Activated naive CD8-positive, alpha-beta T cell (primary cell): ENCODE measurements at regions not wholly inside any gene's neighbourhood (a gene's known extent, or its start where the extent isn't known, plus 50 kb on each side); places are given as distances from the start of the nearest gene placed in this dataset.
"Not testable (repeated sequence)": the region's sequence is repeated elsewhere in the genome, so short reads cannot be mapped to it uniquely, and the experiment has no call there.

Source experiments
- H3K27ac Mint-ChIP-seq: one replicate; pipeline ENCODE4 v1.8.0; 2021; ENCODE audit warnings: mixed read lengths
- H3K27me3 Mint-ChIP-seq: one replicate; pipeline ENCODE4 v1.8.0; 2021; ENCODE audit warnings: mixed read lengths
- H3K36me3 Mint-ChIP-seq: one replicate; pipeline ENCODE4 v1.8.0; 2021; ENCODE audit warnings: mixed read lengths
- H3K4me1 Mint-ChIP-seq: one replicate; pipeline ENCODE4 v1.8.0; 2021; ENCODE audit warnings: low read depth, mixed read lengths
- H3K4me3 Mint-ChIP-seq: one replicate; pipeline ENCODE4 v1.8.0; 2021; ENCODE audit warnings: mild to moderate bottlenecking, mixed read lengths
- H3K9me3 Mint-ChIP-seq: one replicate; pipeline ENCODE4 v1.8.0; 2021; ENCODE audit warnings: low read depth, mixed read lengths

DNA sequence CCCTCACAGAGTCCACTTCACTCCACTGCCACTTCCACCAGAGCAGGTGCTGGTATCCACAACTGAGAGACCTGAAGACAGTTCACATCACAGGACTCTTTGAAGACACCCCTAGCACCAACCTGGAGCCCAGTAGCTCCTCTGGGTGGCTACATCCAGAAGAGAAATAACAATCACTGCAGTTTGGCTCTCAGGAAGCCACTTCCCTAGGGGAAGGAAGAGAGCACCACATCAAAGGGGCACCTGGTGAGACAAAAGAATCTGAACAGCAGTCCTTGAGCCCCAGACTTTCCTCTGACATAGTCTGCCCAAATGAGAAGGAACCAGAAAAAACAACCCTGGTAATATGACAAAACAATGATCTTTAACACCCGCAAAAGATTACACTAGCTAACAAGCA lies 113.2 kb downstream of the TENT5C start:
- H3K36me3 Mint-ChIP-seq, result peaks cover 7% of the 10 kb centered on the region
- no peak overlapping the region for H3K4me3 Mint-ChIP-seq

DNA sequence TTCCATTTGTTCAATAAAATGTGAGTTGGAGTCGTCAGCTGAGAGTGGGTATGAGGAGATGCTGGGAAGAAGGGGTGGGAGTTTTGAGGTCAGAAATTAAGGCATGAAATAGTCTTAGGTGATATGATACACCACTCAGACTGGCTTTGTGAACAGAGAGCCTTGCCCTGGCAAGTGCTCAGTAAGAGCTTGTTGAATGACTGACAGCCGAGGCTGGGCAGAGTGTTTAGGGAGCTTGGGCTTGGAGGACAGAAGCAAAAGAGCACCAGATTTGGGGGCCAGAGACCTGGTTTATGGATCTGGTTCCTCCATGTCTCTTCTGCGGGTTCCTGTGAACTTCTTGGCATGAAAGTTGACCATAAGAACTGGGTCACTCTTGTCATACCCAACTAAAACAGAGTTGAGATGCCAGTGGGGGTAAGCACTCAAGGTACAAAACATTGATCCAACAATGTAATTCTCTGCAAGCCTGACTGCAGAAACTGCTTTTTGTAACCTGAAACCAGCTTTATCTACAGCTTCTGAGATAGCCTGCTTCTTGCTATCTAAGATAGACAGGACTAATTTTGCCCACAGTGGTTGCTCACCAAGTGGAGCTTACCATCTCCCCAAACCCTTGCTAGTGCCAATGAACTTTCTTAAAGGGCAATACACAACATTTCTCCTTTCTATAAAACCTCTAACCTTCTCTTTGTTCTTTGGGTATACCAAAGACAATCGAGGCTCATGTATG lies 126.4 kb downstream of the TENT5C start:
- H3K4me3 Mint-ChIP-seq, result no peak overlapping the region

More for the DNA sequence above, 113.2 kb downstream of the TENT5C start:
- Mint-ChIP-seq H3K27me3 (peaks cover 9% of the 10 kb centered on the region), H3K9me3 (peaks cover 4% of the 10 kb centered on the region), H3K27ac (no peak overlapping the region), H3K4me1 (peaks cover 7% of the 10 kb centered on the region)

DNA sequence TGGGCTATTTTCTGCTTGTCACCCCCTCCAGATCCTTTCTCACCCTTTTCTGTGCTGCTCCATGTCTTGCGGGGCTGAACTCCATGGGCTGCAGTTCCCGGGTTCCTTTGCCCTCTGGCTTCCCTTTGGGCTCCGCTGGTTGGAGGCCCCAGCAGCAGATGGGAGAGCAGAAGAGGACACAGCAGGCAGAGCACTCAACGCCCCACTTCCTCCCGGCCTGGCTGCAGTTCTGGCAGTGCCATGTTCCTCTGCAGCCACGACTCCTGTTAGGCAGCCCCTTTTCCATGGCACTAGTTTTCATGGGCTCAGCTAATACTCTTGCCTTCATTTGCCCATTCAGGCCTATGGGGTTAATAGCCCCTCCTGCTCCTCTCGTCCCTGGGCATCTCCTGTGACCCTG lies 127.1 kb downstream of the TENT5C start:
- peaks cover 19% of the 10 kb centered on the region for H3K4me1 Mint-ChIP-seq
- H3K36me3 Mint-ChIP-seq, result peaks cover 9% of the 10 kb centered on the region
- no peak overlapping the region for H3K4me3 Mint-ChIP-seq
- H3K9me3 Mint-ChIP-seq, result peaks cover 9% of the 10 kb centered on the region
- no peak overlapping the region for H3K27ac Mint-ChIP-seq
- no peaks in the 10 kb centered on the region for H3K27me3 Mint-ChIP-seq

More for the DNA sequence above, 126.4 kb downstream of the TENT5C start:
- H3K4me1 Mint-ChIP-seq, result peaks cover 19% of the 10 kb centered on the region
- H3K27me3 Mint-ChIP-seq, result no peaks in the 10 kb centered on the region
- H3K36me3 Mint-ChIP-seq, result peaks cover 10% of the 10 kb centered on the region
- no peak overlapping the region for H3K27ac Mint-ChIP-seq
- peaks cover 13% of the 10 kb centered on the region for H3K9me3 Mint-ChIP-seq

DNA sequence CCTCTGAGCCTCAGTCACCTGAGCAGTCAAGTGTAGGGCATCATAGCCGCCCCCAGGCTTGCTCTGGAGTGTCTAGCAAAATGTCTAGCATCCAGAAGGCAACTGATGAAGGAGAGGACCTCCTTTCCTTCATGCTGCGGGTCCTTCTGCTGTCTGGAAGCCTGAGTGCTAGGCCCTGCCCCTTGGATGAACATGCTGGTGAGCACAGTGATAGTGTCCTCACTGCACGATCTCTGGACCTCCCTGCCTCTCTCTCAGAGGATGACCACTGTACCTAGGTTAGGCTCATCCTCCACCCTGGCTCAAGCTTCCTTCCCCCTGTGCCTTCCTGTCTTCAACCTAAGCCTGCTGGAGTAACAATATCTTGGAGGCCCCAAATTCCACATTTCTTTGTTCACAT lies 128.6 kb downstream of the TENT5C start:
- peaks cover 4% of the 10 kb centered on the region for H3K36me3 Mint-ChIP-seq
- H3K4me1 Mint-ChIP-seq, result peaks cover 19% of the 10 kb centered on the region
- H3K9me3 Mint-ChIP-seq, result no peaks in the 10 kb centered on the region
- H3K4me3 Mint-ChIP-seq, result no peak overlapping the region
- no peak overlapping the region for H3K27ac Mint-ChIP-seq
- no peaks in the 10 kb centered on the region for H3K27me3 Mint-ChIP-seq

DNA sequence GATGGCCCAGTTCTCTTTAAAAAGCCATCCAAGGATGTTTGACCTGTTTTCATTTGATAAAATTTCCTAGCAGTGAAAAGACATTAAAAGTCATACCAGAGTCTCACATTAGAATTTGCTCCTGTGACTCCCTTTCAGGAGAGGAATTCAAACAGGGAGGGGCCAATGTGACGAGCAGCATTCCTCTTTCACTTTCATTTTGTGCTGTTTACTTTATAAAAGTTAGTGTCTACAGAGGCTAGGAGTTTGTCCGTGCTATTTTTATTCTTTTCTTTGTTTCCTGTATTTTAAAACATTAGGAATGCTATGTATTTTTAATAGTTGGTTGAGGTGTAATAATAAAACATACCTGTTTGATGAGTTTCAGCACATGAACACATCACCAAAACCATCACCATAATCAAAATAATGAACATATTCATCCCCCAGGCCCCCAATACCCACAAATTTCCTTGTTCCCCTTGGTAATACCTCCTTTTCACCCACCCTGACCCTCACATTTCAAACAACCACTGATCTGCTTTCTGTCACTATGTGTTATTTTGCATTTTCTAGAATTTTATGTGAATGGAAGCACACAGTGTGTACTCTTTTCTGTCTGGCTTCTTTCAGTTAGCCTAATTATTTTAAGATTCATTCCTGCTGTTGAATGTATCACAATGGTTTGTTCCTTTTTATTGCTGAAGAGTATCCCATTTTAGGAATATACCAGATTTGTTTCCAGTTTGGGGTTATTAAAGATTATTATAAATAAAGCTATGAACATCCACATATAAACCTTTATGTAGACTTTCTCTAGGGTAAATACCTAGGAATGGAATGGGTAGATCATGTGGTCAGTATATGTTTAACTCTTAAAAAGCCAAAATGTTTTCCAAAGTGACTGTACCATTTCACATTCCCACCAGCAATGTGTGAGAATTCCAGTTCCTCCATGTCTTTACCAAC lies 129.5 kb downstream of the TENT5C start:
- H3K36me3 Mint-ChIP-seq, result peaks cover 2% of the 10 kb centered on the region
- H3K27me3 Mint-ChIP-seq, result no peaks in the 10 kb centered on the region
- H3K4me3 Mint-ChIP-seq, result peak overlapping the region; percentile 82
- H3K27ac Mint-ChIP-seq, result peak overlapping the region; percentile 92
- H3K9me3 Mint-ChIP-seq, result no peaks in the 10 kb centered on the region
- H3K4me1 Mint-ChIP-seq, result peaks cover 19% of the 10 kb centered on the region

DNA sequence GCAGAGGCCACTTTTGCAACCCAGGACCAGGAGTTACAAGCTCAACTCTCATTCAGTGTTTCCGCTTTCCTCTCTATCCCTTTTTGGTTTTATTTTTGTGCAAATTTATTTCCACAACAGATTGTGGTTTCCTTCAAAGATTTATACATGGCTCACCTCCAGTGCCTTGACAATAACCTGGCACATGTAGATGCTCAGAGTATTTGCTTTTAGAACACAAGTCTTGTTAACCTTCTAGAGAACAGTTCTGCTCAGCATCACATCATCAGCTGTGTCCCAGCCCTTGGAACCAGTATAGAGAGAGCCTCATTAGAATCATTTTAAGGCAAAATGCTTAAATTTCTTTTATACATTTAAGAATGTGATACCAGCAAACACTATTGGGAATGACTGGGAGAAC lies 133.7 kb downstream of the TENT5C start:
- peaks cover 15% of the 10 kb centered on the region for H3K4me1 Mint-ChIP-seq
- no peak overlapping the region for H3K27ac Mint-ChIP-seq
- H3K36me3 Mint-ChIP-seq, result peaks cover 6% of the 10 kb centered on the region
- no peaks in the 10 kb centered on the region for H3K9me3 Mint-ChIP-seq
- no peaks in the 10 kb centered on the region for H3K27me3 Mint-ChIP-seq
- H3K4me3 Mint-ChIP-seq, result no peak overlapping the region

DNA sequence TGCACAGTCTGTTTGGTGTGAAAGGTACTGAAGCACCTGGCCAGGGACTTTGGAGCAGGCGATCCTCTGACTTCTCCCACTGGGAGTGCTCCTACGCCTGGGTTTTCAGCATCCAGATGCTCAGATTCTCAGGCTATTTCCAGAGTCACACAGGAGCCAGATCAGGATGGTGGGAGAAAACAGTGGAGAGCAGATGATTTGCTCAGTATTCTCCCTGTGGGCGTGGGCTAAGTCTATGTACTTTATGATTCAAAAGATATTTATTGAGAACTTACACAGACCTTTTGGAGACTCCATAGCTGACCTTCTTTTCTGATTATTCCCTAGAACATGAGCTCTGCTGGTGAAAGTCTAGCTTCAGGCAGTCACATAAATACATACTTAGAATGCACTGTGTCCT lies 134.6 kb downstream of the TENT5C start:
- Mint-ChIP-seq H3K4me3 (no peak overlapping the region), H3K27ac (no peak overlapping the region), H3K27me3 (no peaks in the 10 kb centered on the region), H3K9me3 (peaks cover under 1% of the 10 kb centered on the region), H3K4me1 (peaks cover 7% of the 10 kb centered on the region), H3K36me3 (peaks cover 9% of the 10 kb centered on the region)

DNA sequence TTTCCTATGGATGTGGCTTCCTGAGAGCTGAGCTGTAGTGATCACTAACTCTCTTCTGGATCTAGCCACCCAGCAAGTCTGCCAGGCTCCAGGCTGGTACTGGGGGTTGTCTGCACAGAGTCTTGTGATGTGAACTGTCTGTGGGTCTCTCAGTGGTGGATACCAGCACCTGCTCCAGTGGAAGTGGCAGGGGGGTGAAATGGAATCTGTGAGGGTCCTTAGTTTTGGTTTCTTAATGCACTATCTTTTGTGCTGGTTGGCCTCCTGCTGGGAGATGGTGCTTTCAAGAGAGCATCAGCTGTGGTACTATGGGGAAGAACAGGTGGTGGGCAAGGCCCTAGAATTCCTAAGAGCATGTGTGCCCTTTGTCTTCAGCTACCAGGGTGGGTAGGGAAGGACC lies 140.7 kb downstream of the TENT5C start:
- not testable (repeated sequence) for H3K4me1 Mint-ChIP-seq, H3K9me3 Mint-ChIP-seq, H3K27ac Mint-ChIP-seq, H3K27me3 Mint-ChIP-seq, H3K4me3 Mint-ChIP-seq
- peaks cover 13% of the 10 kb centered on the region for H3K36me3 Mint-ChIP-seq

DNA sequence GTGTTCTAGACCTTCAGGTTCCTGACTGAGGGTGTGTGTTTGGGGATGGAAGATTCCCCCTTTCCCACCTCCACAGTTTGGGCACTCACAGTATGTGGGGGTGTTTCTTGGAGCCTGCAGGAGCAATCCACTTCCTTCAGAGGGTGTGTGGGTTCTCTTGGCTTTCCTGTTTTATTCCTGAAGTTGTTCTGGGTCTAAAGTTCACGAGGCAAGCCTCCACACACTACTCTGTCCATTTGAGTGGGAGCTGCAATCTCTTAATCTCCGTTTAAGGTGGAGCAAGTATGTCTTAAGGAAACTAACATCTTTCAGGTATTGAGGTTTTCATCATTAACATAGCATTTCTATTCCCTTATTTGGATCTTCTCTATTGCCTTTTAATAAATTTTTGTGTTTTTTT lies 141.8 kb downstream of the TENT5C start:
- Mint-ChIP-seq H3K9me3 (peaks cover 9% of the 10 kb centered on the region), H3K36me3 (peaks cover 9% of the 10 kb centered on the region), H3K4me1 (no peaks in the 10 kb centered on the region), H3K4me3 (no peak overlapping the region), H3K27me3 (peaks cover 10% of the 10 kb centered on the region), H3K27ac (no peak overlapping the region)

DNA sequence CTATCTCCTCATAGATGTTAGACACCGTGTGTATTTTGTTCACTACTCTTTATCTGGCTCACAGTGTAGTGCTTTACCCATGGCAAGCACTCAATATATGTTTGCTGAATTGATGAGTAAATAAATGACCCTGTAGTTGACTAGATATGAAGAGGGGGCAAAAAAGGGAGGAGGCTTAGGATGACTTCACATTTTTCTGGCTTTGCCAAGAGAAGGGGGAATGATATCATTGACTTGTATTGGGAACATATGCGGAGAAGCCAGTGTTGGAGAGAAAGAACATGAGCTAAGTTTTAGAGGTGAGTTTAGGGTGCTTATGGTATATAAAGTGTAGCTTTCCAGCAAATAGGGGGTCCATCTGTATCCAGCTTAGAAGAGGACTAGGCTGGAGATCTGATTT lies 145.5 kb downstream of the TENT5C start:
- Mint-ChIP-seq H3K27me3 (peaks cover 21% of the 10 kb centered on the region), H3K36me3 (no peaks in the 10 kb centered on the region), H3K4me3 (no peak overlapping the region), H3K9me3 (no peaks in the 10 kb centered on the region), H3K27ac (no peak overlapping the region), H3K4me1 (no peaks in the 10 kb centered on the region)

DNA sequence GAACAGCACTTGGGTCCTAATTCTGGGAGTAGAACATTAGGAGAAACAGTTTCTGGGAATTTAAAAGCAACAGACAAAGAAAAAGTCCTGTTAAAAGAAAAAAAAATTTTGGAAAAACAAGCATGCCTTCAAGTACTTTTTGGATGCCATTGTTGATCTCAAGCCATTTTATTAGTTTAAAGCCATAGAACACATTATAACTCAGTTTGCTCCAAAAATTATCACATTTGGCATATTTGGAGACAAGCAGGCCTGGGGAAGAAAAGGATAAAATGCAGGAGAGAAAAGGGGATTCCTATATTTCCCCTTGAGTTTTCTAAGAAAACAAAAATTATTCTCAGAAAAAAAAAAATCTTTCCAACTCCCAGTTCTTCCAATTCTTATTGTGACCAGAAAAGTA lies 146.8 kb downstream of the TENT5C start:
- no peaks in the 10 kb centered on the region for H3K4me1 Mint-ChIP-seq
- no peaks in the 10 kb centered on the region for H3K36me3 Mint-ChIP-seq
- H3K27me3 Mint-ChIP-seq, result peaks cover 22% of the 10 kb centered on the region
- H3K4me3 Mint-ChIP-seq, result no peak overlapping the region
- no peaks in the 10 kb centered on the region for H3K9me3 Mint-ChIP-seq
- no peak overlapping the region for H3K27ac Mint-ChIP-seq

DNA sequence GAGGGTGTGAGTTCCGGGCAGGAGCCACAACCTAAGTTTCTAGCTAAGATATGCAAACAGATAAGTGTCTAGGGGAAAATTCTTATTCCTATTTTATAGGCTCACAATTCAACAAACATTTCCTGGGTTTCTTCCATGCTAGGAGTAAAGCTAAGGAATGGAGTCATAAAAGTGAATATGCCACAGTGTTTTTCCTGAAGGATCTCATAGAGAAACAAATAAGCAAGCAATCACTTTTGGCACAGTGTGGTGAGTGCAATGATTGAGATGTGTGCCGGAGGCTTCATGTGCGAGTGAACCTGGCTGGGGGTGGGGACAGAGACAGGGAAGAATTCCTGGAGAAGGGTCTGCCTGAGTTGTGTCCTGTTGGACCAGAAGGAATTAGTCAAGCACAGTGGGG lies 147.4 kb downstream of the TENT5C start:
- H3K9me3 Mint-ChIP-seq, result no peaks in the 10 kb centered on the region
- no peak overlapping the region for H3K4me3 Mint-ChIP-seq
- no peaks in the 10 kb centered on the region for H3K36me3 Mint-ChIP-seq
- peaks cover 22% of the 10 kb centered on the region for H3K27me3 Mint-ChIP-seq
- H3K27ac Mint-ChIP-seq, result no peak overlapping the region
- peaks cover under 1% of the 10 kb centered on the region for H3K4me1 Mint-ChIP-seq

DNA sequence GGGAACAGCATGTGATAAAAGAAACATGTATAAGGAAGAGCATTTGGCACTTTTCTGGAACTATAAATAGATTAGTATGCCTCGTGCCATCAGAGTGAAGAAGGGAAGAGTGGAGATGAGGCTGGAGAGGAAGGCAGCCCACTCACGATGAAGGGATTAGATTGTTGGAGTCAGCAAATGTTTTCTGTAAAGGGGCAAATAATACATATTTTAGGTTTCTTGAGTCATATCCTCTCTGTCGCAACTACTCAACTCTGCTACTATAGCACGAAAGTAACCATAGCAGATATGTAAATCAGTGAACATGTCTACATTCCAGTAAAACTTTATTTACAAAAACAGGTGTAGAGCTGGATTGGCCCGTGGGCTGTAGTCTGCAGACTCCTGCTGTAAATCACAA lies 147.8 kb downstream of the TENT5C start:
- peaks cover 19% of the 10 kb centered on the region for H3K27me3 Mint-ChIP-seq
- H3K36me3 Mint-ChIP-seq, result no peaks in the 10 kb centered on the region
- H3K27ac Mint-ChIP-seq, result no peak overlapping the region
- no peaks in the 10 kb centered on the region for H3K9me3 Mint-ChIP-seq
- peaks cover 5% of the 10 kb centered on the region for H3K4me1 Mint-ChIP-seq
- no peak overlapping the region for H3K4me3 Mint-ChIP-seq

DNA sequence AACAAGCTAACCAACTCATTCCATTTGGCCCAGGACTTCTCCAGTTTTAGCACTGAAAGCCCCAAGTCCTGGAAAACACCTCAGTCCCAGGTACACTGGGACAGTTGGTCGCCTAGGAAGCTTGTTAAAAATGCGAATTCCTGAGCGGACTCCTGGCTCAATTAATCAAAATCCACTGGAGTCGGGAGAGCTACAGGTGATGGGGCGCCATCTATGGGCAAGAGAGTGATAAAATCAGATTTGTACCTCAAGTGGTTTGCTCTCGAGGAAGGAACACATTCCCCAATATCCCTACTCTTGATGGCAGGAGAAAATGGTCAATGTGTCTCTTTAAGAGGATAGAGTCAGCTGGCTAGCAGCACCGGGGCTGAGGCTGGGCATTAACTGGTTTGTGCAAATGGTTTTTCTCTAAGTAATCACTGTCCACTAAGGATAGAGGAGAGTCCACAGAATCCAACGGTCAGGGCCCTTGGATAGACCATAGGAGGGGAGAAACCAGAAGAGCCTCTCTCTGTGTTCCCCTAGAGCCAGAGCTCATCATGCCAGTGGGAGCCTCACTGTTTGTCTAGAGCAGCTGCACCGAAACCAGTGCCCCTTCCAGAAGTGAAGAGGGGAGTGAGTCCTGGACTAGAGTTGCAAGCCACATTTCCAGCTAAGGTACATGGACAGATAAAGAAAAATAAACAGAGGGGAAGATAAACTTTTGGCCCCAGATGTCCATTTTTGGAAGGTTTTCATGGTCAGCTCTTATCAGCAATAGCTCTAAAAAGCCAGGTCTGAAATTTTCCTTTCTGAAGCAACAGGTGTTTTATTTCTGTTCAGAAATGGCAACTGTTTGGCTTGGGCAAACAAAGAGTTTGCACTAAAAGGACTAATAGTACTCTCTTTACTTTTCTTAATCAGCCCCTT lies 148.5 kb downstream of the TENT5C start:
- Mint-ChIP-seq H3K36me3 (no peaks in the 10 kb centered on the region), H3K4me1 (peaks cover 5% of the 10 kb centered on the region), H3K27ac (no peak overlapping the region), H3K27me3 (peaks cover 20% of the 10 kb centered on the region), H3K9me3 (no peaks in the 10 kb centered on the region), H3K4me3 (no peak overlapping the region)
